Endodermal cell (in vitro differentiated cells): ENCODE measurements at regions not wholly inside any gene's neighbourhood (a gene's known extent, or its start where the extent isn't known, plus 50 kb on each side); places are given as distances from the start of the nearest gene placed in this dataset.

Experiments
- DNase-seq: peaks from one replicate; pipeline ENCODE4 v3.0.0-alpha.2; 2017
- H3K27ac ChIP-seq: 2 replicates; pipeline ENCODE4 v1.5.1; 2013; ENCODE audit warnings: mild to moderate bottlenecking, low read depth, low read length, moderate library complexity
- H3K27me3 ChIP-seq: 2 replicates; pipeline ENCODE4 v1.6.1; 2013; ENCODE audit warnings: mild to moderate bottlenecking, low read length, moderate library complexity; ENCODE audit not compliant: insufficient read depth, control insufficient read depth, poor library complexity, severe bottlenecking
- H3K36me3 ChIP-seq: 2 replicates; pipeline ENCODE4 v1.7.0; 2013; ENCODE audit warnings: mild to moderate bottlenecking, low read length, moderate library complexity; ENCODE audit not compliant: control insufficient read depth, insufficient read depth
- H3K4me1 ChIP-seq: one replicate; pipeline ENCODE4 v1.7.0; 2013; ENCODE audit warnings: low read length; ENCODE audit not compliant: control insufficient read depth, insufficient read depth
- H3K4me3 ChIP-seq: 2 replicates; pipeline ENCODE4 v1.5.1; 2013; ENCODE audit warnings: mild to moderate bottlenecking, low read length, moderate library complexity
- H3K9ac ChIP-seq: 2 replicates; pipeline ENCODE4 v1.6.1; 2013; ENCODE audit warnings: mild to moderate bottlenecking, low read length, moderate library complexity; ENCODE audit not compliant: poor library complexity, severe bottlenecking; ENCODE audit errors: extremely low read depth
- H3K9me3 ChIP-seq: 2 replicates; pipeline ENCODE4 v1.6.1; 2013; ENCODE audit warnings: mild to moderate bottlenecking, low read length, moderate library complexity; ENCODE audit not compliant: control insufficient read depth
- H3K27ac Mint-ChIP-seq: 2 replicates; pipeline ENCODE4 v1.8.0; 2020; ENCODE audit warnings: mixed read lengths
- H3K27me3 Mint-ChIP-seq: 2 replicates; pipeline ENCODE4 v1.8.0; 2021; ENCODE audit warnings: mild to moderate bottlenecking, mixed read lengths; ENCODE audit not compliant: insufficient read depth
- H3K36me3 Mint-ChIP-seq: 2 replicates; pipeline ENCODE4 v1.8.0; 2020; ENCODE audit warnings: low read depth, mixed read lengths
- H3K4me1 Mint-ChIP-seq: 2 replicates; pipeline ENCODE4 v1.8.0; 2020; ENCODE audit warnings: mixed read lengths
- H3K4me3 Mint-ChIP-seq: 2 replicates; pipeline ENCODE4 v1.8.0; 2020; ENCODE audit warnings: mild to moderate bottlenecking, moderate library complexity, mixed read lengths
- H3K9me3 Mint-ChIP-seq: 2 replicates; pipeline ENCODE4 v1.8.0; 2020; ENCODE audit warnings: mild to moderate bottlenecking, mixed read lengths
- WGBS, 2 experiments: methylation state at CpG; one replicate each; pipeline versions ENCODE4 v1.1.5 to v1.1.7; 2013; ENCODE audit warnings: missing lambda C conversion rate in 2 of 2, mixed read lengths in 1 of 2; ENCODE audit not compliant: insufficient coverage in 1 of 2, insufficient read length in 1 of 2; 5-methylcytosine and 5-hydroxymethylcytosine counted together
- TF ChIP-seq, protein P1 (sequence below): fragments of 200-600 bp; sonication (generic); conservative IDR thresholded peaks from 2 replicates; pipeline ENCODE4 v1.5.0; 2021; ENCODE audit warnings: antibody characterized with exemption, mild to moderate bottlenecking

GRCh38 chr4:148684638-148685037 is 242.4 kb upstream of the NR3C2 start:
- no peak for DNase-seq
- Mint-ChIP-seq H3K27ac (no peak overlapping the region), H3K4me1 (no peaks in the 10 kb centered on the region), H3K36me3 (no peaks in the 10 kb centered on the region), H3K27me3 (peaks cover 2% of the 10 kb centered on the region), H3K9me3 (no peaks in the 10 kb centered on the region), H3K4me3 (no peak overlapping the region)
- WGBS, 2 experiments: 84 to 100% methylated on average over 1 of the region's 1 CpG
- Histone ChIP-seq H3K9me3 (no peaks in the 10 kb centered on the region), H3K9ac (no peak overlapping the region), H3K4me1 (no peaks in the 10 kb centered on the region), H3K36me3 (no peaks in the 10 kb centered on the region), H3K27ac (no peak overlapping the region), H3K4me3 (no peak overlapping the region), H3K27me3 (peaks cover 6% of the 10 kb centered on the region)
- TF ChIP-seq, protein P1, sequence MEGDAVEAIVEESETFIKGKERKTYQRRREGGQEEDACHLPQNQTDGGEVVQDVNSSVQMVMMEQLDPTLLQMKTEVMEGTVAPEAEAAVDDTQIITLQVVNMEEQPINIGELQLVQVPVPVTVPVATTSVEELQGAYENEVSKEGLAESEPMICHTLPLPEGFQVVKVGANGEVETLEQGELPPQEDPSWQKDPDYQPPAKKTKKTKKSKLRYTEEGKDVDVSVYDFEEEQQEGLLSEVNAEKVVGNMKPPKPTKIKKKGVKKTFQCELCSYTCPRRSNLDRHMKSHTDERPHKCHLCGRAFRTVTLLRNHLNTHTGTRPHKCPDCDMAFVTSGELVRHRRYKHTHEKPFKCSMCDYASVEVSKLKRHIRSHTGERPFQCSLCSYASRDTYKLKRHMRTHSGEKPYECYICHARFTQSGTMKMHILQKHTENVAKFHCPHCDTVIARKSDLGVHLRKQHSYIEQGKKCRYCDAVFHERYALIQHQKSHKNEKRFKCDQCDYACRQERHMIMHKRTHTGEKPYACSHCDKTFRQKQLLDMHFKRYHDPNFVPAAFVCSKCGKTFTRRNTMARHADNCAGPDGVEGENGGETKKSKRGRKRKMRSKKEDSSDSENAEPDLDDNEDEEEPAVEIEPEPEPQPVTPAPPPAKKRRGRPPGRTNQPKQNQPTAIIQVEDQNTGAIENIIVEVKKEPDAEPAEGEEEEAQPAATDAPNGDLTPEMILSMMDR: no peak

DNA sequence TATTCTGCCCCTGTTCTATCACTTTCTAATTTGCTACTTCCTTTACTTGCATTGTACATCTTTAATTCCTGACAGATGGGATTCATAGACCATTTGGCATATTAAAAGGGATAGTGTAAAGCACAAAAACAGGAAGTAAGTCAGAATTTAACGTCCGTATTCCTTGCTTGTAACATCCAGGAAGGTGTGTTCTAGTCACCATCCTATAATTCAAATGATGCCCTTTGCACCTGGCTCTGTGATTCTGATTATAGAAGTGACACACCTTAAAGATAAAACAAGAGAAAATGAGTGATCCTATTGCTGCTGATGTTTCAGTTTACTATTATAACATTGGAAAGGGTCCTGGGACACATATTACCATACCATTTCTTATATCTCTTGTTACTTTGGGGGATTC is 238.7 kb upstream of the NR3C2 start:
- no peaks in the 10 kb centered on the region for H3K9me3 ChIP-seq
- peaks cover 6% of the 10 kb centered on the region for H3K27me3 ChIP-seq
- H3K36me3 Mint-ChIP-seq: no peaks in the 10 kb centered on the region
- TF ChIP-seq, protein P1: no peak
- no peak overlapping the region for H3K9ac ChIP-seq
- H3K4me3 Mint-ChIP-seq: no peak overlapping the region
- no peaks in the 10 kb centered on the region for H3K4me1 ChIP-seq
- H3K4me1 Mint-ChIP-seq: no peaks in the 10 kb centered on the region
- H3K27me3 Mint-ChIP-seq: peaks cover 2% of the 10 kb centered on the region
- no peaks in the 10 kb centered on the region for H3K9me3 Mint-ChIP-seq
- no peak overlapping the region for H3K27ac ChIP-seq
- no peak overlapping the region for H3K27ac Mint-ChIP-seq
- 98% methylated on average over 2 of the region's 2 CpGs; no CpG with 5 or more reads in 1 of the 2 experiments for WGBS, 2 experiments
- H3K36me3 ChIP-seq: no peaks in the 10 kb centered on the region
- H3K4me3 ChIP-seq: no peak overlapping the region
- DNase-seq: no peak

DNA sequence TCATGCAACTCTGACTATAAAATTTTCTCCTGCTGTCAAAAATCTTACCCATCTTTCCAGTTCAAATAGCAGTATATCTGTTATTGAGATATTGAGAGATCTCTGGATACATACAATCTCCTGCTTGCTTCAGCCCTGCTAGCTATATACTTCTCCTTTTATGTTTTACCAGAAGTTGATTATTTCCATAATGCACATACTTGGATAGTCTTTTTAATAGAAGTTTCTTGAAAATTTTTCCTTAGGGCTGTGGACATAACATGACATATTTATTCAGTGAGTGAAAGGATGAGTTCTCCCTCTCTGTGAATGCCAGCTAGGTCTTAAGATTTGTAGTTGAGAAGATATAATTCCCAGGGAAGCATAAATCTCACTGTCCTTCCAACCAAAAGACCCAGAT is 234.1 kb upstream of the NR3C2 start:
- H3K9me3 ChIP-seq: no peaks in the 10 kb centered on the region
- no peaks in the 10 kb centered on the region for H3K27me3 ChIP-seq
- Mint-ChIP-seq H3K27ac (no peak overlapping the region), H3K4me3 (no peak overlapping the region), H3K4me1 (no peaks in the 10 kb centered on the region), H3K9me3 (no peaks in the 10 kb centered on the region), H3K27me3 (no peaks in the 10 kb centered on the region), H3K36me3 (no peaks in the 10 kb centered on the region)
- TF ChIP-seq, protein P1: no peak
- no peak overlapping the region for H3K9ac ChIP-seq
- H3K27ac ChIP-seq: no peak overlapping the region
- DNase-seq: no peak
- no peaks in the 10 kb centered on the region for H3K36me3 ChIP-seq
- no peaks in the 10 kb centered on the region for H3K4me1 ChIP-seq
- no peak overlapping the region for H3K4me3 ChIP-seq
